NCI-H2029 (cell line): ENCODE measurements at regions not wholly inside any gene's neighbourhood (a gene's known extent, or its start where the extent isn't known, plus 50 kb on each side); places are given as distances from the start of the nearest gene placed in this dataset.

Experiments
- DNase-seq: peaks from one replicate; lab custom pipeline; 2025; lab: John Stamatoyannopoulos, UW

DNA sequence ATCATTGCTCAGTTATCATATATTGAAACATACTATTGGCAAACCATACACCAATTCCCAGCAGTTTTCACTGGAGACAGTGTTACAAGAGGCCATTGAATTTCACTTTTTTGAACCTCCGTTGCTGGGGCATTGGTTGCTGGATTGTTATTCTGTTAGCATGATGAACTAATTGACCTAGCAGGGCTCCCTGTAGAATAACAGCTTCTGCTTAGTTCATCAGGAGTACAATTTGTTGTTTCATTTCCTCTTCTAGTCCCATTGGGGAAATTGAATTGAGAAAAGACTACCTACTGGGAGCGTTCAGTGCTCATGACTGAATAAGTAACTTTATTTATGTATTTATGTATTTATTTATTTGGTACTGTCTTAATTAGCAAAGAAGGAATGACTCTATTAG, 151.6 kb downstream of the SLIT2 start:
- no peak for DNase-seq

DNA sequence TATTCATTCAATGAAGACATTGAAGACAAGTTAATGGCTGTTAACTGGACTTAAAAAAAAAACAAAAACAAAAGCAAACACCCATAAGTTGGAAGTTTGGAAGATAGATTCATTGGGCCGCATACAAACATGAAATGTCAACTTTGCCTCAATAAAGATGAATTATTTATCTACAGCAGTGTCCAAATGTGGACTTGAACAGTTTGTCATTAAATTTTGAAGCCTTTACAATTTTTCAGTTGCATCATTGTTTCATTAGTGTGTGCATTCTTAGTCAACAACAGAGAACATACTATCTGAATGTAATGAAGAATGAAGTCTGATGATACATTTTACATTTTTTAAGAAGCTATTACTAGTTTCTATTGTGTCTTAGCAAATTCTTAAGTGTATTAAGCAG, 152.1 kb downstream of the SLIT2 start:
- no peak for DNase-seq

DNA sequence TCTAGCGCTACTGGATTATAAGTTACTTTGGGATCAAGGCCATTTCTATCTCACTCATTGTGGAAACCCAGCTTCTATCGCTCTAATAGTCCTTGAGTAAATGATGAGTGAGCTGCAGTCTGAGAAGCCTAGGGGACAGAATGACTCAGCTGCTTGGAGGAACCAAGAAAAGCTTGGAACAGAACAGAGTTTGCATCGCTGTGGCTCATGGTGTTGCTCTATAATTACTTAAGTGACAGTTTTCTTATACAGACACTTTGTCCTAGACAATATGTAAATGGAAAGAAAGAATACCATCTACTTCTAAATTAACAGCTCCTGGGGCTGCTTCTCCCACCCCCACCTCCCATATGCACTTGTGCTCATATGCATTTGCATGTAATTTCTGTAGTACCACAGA, 156.9 kb downstream of the SLIT2 start:
- DNase-seq, result no peak

DNA sequence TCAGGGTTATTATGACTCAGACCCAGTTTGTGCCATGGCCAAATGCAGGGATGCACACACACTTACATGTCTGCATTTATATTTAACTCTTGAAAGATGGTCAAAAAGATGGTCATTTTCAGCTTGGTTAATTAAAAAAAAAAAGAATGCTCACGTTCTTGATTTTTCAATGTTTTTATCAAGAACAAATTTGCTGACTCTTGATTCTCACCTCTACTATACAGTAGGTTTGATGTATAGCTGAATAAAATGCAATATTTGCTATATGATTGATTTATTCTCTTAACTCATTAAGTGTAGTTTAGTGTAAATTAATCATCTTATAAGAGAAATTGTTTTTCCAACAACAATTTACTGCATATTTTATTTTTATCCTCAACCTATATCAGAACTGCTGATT, 160.4 kb downstream of the SLIT2 start:
- no peak for DNase-seq

DNA sequence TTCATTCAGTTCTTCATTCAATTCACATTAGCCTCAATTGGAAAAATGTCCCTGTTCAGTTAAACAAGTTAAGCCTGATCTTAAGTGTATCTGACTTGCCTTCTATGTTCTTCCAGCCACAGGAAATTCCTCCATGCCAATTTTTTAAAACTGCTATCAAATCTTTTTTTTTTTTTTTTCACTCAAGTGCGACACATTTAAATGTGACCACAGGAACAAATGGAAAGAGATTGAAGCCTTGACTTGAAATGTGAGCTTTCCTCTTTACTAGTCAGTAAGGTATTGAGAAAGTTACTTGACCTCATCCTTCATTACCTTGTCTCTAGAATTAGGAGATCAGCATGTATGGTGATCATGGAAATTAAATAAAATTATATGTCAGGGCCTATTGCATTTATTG, 165.1 kb downstream of the SLIT2 start:
- DNase-seq, result no peak

DNA sequence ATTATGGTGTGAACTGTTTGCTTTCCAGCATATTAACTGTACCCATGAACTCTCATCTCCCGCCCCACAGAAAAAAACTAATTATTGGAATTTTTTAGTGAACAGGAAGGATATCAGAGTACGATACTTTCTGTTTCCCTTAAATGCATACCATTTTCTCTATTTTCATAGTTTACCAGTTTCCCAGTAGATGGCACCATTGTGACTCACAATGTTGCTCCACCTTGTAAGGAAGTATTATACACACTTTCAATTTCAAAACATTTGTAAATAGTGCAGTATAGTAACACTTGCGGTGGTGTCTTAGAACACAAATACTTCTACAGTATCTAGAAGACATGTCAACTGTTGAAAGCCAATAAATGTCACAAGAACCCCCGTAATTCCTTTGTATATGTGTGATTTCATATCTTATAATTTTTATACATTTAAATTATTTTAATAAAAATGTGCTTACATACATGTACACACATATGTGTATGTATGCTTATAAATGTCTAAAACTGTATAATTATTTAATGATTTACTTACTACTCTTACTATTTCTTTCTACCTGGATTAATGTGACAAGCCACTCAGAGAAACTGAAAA, 167.3 kb downstream of the SLIT2 start:
- DNase-seq, result peak; percentile 44

DNA sequence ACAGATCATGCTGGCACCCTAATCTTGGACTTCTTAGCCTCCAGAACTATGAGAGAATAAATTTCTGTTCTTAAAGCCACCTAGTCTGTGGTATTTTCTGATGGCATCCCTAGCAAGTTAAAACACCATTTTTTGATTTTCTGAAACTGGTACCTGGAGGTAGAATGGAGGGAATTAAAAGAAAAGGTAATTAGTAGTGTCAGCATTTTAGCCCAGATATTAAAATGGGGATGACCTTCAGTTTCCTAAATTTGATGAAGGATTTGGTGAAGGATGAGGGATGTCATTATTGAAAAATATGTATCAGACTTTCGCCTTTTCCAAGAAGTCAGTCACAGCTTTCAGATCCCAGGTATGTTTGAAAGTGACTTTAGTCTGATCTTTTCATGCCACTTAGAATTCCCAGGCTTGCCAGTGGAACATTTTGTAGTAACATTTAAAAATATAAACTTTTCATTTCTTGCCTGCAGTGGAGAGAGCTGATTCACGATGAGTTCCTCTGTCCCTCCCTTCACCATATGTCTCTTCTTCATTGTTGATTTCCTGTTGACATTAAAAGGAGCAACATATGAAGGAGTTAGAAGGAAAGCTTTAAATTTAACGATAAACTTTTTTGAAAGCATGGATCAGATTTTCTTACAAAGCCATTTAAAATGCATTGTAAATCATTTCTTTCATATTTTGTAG, 169.4 kb downstream of the SLIT2 start:
- no peak for DNase-seq

DNA sequence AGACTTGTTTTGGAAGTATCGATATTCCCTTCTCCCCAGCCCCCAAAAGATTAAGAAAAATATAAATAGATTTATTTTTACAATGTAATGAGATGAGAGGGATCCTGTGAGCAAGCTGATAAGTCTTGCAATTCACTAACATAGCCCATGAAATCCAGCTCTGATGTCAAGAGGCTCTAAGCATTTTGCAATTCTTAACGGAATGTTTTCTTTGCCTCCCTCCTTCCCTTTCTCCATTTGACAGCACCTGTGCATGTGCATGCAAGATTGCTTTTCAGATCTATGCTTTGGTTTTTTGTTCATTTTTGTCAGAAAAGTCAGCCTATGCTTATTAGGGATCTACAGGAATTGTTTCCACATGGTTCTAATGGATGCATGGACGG, 169.9 kb downstream of the SLIT2 start:
- DNase-seq, result no peak

DNA sequence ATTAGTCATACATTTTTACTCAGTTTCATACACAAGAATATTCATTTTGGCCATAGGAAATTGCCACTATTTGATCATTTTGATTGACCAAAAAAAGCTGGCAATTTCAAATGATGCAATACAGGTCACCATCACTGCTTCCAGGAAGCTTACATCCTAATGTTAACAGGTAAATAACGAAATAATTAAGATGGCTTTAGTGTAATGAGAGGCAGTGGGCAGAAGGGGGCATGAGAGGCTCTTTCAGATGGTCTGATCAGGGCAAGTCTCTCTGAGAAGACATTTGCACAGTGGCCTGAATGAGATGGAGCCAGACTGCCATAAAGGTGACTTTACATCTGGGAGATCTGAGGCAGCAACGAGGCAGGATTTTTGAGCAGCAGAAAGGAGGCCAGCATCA, 170.7 kb downstream of the SLIT2 start:
- DNase-seq, result peak; percentile 25

DNA sequence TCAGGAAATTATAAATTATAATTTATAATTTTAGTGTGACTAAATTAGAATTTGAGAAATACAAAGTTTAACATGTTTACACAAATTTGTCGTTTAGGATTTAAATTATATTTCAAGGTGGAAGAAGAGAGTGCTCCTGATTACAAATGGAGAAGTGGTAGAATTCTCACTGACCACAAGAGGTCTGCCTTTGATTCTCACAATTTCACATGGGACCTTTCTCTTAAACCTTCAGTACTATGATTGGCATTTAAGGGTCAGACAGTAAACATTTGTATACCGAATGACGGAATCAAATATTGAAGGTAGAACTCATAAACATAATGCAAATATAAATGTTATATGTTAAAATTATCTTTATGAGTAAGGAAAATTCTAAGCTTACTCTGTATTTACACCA, 171.7 kb downstream of the SLIT2 start:
- no peak for DNase-seq

DNA sequence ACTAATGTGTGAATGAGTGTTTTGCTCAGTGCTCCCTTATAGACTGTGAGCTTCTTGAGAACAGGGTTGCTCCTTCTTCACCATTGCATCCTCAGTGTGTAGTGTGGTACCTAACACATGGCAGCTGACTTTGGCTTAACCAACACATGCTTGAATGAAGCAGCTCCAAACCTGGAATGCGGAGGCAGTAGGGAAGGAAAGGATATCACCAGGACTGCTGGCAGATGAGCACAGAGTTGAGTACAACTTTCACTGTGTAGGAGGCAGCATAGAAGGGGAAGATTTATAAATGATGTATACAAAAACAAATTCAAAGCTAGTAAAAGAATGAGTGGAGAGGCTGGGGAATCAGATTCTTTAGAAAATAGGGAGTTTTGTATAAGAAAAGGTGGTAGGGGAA, 174.3 kb downstream of the SLIT2 start:
- no peak for DNase-seq

DNA sequence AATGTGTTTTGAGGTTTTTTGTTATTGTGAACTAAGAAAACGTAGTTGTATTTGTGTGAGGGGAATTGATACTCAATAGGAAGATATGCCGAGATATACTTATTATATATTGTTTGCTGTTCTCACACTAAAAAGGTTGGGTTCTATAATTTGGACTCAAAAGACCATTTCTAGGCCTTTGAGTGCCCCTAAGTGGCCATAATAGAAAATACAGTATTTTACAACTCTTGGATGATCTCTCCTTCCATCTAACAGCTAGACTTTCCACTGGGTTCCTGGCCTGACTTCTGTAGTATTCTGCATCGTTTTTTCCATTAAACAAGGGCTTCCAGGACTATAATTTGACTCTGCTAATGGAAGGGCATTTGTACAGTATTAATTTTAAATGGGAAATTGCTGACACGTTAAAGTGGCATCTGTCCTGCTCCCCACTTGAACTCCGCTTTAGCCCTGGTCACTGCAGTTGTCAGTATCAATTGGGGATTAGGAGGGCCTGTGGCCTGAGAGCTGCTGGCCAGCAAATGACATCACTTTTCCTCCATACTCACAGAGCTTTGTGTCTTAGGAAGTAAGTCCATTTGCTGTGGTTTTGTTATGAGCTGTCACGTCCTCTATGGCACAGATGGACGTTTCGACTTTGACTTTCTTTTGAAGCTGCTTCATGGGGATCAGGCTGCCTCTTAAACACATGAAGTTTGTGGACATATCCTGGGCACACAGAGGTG, 176.9 kb downstream of the SLIT2 start:
- DNase-seq, result no peak

DNA sequence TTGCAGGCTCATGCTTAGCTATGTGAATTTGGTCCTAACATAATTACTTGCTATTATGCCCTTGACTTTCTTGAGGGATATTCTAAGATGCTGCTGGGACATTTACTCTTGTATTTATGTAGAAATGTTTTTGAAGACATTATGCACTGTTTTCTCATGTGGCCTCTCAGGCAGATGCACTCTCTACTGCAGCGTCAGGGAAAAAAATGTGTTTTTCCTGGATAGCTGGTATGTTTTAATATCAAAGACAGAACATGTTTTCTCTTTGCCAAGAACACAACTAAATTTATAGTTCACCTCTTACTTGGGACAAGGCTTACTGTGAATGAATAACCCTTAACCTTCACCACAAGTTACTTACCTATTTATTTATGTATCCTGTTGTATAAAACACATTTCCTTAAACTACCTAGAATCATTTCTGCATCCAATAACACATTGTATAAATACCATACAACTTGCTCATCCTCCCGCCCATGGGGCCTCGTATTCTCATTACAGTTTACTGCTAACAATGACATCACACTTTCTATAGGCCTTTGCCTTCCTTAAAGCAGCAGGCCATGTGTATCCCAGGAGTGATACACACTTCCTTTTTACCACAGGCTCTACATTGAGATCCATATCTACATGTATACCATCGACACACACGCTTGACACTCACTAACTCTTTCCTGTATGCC, 178.7 kb downstream of the SLIT2 start:
- no peak for DNase-seq

DNA sequence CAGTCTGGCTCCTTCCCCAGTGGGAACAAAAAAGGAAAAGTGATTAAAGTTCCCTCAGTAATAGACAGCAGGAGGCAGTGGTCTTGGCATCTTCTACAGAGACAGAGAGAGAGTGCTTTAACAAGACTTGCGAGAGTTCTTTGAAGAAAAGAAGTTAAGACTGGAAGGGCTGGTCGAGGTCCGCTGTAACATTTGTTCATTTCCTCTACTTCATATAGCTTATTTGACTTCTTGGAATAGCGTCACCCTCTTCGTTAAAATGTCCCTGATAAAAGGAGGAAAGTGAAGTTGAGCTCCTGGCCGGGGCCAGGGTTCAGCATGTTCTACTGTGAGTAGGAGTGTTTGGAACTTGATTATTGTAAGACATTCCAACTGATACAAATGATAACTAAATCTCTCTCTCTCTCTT, 179.8 kb downstream of the SLIT2 start:
- DNase-seq, result no peak

DNA sequence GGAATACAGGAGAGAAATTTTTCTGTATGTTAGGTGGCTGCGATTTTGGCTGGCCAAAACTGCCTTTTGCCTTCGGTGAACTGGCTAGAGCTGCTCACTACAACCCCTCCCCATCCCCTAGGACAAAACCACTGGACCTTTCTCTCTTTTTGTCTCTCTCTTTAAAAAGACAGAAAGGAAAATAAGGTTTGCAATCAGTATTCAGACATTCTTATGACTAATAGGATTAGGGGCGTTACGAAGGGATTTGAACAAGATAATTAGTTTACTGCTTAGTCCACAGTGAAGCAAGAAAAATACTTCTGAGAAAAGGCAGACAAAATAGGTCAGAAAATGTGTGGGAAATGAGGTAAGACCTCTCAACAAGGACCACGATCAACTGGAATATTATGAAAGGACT, 180.4 kb downstream of the SLIT2 start:
- no peak for DNase-seq

DNA sequence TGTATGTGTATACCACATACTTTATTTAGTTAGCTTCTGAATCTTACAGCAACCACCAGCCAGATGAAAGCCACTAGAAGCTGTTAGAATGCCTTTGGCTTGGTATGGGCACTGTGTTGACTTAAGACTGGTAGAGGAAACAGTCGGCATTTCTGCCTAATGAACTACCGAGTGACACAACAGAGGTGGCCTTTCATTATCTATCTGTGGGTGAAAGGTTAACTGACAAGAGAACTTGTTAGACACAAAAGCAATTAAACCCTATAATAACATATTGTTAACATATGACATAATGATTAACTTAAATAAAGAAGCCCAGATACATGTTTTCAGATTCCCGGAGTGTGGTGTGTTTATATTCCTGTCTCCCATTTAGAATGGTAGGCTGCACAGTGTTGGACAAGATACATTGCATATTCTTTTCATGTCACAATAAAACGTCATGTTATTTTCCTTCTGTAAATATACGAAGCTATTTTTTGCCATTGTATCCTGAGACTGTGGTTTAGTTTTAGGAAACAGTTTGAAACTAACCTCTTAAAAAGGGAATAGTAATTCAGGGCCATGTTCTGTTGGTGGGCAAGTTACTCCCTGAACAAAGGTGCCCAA, 181.5 kb downstream of the SLIT2 start:
- DNase-seq, result no peak

DNA sequence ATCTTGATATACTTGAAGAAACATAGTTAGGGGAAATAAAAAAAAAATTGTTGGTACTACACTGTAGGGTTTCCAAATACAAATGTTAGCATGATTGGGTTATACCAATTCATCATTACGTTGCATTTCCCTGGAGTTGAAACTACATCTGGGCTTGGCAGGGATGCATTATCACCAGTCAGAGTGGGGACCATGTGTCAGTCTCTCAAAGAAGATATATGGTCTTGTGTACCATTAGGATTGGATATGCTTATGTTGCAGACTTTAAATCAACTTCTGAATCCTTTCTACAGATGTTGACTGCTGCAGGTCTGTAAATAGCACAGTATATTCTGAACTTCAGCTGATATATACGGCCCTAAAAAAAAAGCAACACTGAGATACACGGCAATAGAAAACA, 188.5 kb downstream of the SLIT2 start:
- no peak for DNase-seq

DNA sequence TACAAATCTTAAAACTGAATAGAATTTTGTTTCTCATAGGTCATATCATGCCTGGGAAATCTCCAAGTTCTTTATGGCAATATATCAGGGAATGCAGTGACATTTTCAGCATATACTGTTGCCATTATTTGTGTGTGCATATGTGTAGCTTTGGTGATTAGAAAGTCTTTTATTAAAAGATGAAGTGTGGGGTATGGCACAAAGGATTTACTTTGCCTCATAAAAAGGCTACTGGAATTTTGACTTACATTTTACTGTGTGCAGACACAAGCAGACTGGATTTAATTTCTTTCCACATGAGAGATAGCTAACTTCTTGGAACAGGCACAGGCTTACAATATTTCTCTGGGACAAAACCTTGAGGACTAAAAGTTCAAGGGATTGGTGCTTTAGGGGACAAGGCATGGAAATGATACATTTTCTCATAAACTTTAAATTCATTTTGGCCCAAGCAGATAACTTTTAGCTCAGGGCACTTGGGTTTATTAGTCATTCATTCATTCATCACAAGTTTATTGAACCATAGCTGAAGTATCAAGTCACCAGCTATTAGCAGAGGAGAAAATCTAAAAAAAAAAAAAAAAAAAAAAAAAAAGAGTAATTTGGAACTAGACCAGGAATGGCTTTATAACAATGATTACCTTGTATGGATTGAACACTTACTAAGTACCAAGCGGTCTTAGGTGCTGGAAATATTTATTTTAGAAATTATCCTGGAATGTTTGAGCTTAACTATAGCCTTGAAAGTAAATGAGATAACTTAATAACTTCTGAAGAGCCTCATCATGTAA, 191.5 kb downstream of the SLIT2 start:
- DNase-seq, result no peak

DNA sequence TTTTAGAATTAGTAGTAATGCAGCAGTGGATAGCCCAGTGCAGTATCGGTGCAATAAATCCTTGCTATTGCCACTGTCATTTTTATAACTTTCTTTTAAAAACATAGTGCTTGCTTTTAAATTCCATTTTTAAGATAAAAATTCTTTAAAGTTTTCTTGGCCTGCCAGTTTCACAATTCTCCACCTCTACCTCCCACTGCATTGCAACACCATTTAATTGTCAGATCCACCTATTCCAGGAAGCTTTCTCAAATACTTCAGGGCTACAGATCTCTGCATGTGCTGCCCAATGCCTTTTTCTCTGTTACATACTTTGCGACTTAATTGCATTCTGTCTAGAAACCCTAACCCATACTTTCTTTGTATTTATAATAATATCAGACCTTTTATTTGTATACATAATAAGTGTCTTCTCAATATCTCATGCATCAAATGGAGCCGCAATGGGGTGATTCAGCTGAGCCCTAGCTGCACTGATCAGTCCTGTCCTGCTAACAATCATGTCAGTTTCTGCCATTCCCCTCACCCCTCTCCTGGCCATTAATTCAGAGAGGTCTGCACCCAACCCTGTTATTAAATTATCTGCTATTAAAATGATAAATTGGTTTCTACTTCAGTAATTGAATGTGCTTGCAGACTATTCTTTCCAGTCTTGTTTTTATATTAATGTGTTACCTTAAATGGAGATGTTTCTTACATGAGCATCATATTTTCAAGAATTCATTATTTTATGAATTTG, 193.1 kb downstream of the SLIT2 start:
- no peak for DNase-seq

DNA sequence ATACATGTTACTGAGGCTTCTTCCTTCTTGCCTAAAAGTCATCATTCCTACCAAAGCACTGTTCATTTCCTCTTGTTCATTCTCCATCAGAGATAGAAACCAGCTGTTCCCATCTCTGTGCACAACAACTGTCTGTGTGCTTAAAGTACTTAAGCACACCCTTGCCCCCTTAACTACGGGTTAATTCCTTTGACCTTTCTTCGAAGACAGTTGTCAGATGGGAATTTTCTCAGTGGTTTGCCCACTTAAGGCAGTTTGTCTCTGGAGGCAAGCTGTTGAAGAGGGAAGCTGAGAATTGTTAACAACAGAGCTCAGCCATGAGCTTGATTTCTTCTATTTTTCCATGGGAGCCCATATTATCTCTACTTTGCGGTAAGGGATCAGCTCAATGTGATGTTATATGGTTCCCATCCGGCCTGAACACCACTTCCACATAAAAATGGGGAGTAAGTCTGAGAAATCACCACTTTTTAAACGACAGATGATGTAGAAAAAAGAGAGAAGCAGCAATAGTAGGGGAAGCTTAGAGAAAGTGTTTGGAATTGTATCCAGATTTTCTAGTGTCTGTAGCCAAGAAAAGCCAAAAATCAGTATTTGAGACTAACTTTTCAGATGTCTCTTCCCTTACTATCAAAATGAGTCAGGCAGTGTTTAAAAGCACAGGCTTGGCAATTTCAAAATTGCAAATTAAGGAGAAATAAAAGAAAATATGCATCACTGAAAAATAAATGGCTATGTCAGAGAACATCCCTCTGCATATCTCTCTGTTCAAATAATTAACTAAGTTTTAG, 194.4 kb downstream of the SLIT2 start:
- no peak for DNase-seq
